Hepatocyte (in vitro differentiated cells): ENCODE measurements at regions not wholly inside any gene's neighbourhood (a gene's known extent, or its start where the extent isn't known, plus 50 kb on each side); places are given as distances from the start of the nearest gene placed in this dataset.

Experiments used
- CTCF ChIP-seq: fragments of 200-600 bp; sonication (generic); IDR thresholded peaks from 2 replicates; pipeline ENCODE4 v1.5.1; 2016; ENCODE audit warnings: antibody characterized with exemption, mild to moderate bottlenecking; ENCODE audit not compliant: poor library complexity
- EZH2 ChIP-seq: fragments of 200-600 bp; sonication (generic); IDR thresholded peaks from 2 replicates; pipeline ENCODE4 v1.6.1; 2016; ENCODE audit warnings: antibody characterized with exemption, mild to moderate bottlenecking, borderline replicate concordance
- EZH2phosphoT487 ChIP-seq: fragments of 200-600 bp; sonication (generic); IDR thresholded peaks from one replicate; pipeline ENCODE4 v1.6.1; 2018; ENCODE audit warnings: antibody characterized with exemption, mild to moderate bottlenecking, low read depth, moderate library complexity; ENCODE audit not compliant: unreplicated experiment, severe bottlenecking

DNA sequence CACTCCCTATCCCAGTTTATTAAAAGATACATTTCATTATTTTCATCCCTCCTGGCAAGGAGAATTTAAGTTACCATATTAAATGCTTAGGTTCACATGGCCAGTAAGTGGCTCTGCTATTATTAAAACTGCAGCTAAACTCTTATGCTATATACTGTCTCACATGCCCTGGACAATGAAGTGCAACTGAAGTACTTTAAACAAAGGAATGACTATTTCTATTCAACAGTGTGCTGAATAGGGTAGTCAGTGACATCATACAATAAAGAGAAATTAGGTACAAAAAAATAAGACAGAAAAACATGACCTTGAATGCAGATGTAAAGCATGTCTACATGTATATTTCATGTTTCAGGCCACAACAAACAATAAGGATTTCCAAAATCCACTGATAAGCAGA is 282.6 kb upstream of the SMC2 start:
- TF ChIP-seq CTCF = no peak
- no peak for TF ChIP-seq EZH2phosphoT487
- no peak for TF ChIP-seq EZH2
